GM10266 (cell line): ENCODE measurements at regions not wholly inside any gene's neighbourhood (a gene's known extent, or its start where the extent isn't known, plus 50 kb on each side); places are given as distances from the start of the nearest gene placed in this dataset.
A peak's percentile ranks its signal among the peaks of the same experiment; 100 is the strongest.

Experiments used
- DNase-seq: peaks from one replicate; pipeline ENCODE4 v3.0.0; 2012; ENCODE audit errors: extremely low spot score
- CTCF ChIP-seq: IDR thresholded peaks from 2 replicates; pipeline ENCODE4 v1.5.1; 2012; ENCODE audit warnings: mild to moderate bottlenecking, low read depth; ENCODE audit not compliant: control insufficient read depth, insufficient read depth; ENCODE audit errors: missing control alignments

GRCh38 chr14:95433094-95433478 lies 83.4 kb downstream of the SYNE3 start:
- no peak for TF ChIP-seq CTCF
- DNase-seq, result no peak

- DNase-seq, result no peak
- peak; percentile 62 for TF ChIP-seq CTCF
These were observed 84.0 kb downstream of the SYNE3 start for GRCh38 chr14:95432144-95433093.

GRCh38 chr14:95431199-95432143 lies 85.0 kb downstream of the SYNE3 start:
- DNase-seq, result no peak
- peak; percentile 42 for TF ChIP-seq CTCF

GRCh38 chr14:95428557-95428956 lies 87.9 kb downstream of the SYNE3 start:
- TF ChIP-seq CTCF, result no peak
- DNase-seq, result no peak

- DNase-seq, result no peak
- TF ChIP-seq CTCF, result no peak
These were observed 90.4 kb downstream of the SYNE3 start for GRCh38 chr14:95426116-95426475.

GRCh38 chr14:95425369-95426115 lies 90.9 kb downstream of the SYNE3 start:
- no peak for DNase-seq
- TF ChIP-seq CTCF, result no peak
